ENCODE measurements at regions not wholly inside any gene's neighbourhood (a gene's known extent, or its start where the extent isn't known, plus 50 kb on each side); places are given as distances from the start of the nearest gene placed in this dataset.

DNA sequence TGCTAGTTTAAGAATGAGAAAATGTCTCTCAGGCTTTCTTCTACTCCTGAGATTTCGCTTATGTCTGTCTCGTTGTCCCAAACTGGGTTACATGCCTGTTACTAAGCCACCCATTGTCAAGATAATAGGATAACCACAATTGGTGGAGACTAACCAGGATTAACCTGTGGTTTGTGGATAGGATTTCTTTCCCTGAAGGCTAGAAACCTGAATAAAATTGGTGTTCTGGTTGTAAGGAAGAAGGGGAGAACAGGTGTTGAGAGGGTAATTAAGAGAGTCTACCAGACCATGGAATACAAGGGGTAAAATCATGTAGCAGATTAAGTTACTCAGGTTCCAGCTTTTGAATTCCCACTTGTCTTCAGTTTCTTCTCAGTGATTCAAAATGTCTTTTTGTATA is 225.4 kb downstream of the CPE start:
- no peaks in the 10 kb centered on the region for H3K36me3 ChIP-seq (replicated peaks in 1 of 2; ENCODE audit: control insufficient read depth in 1 of 2, insufficient read depth in 2 of 2, low read length in 2 of 2)
- no peaks in the 10 kb centered on the region for H3K4me1 ChIP-seq (ENCODE audit: insufficient read depth, low read length)
- ATAC-seq, result no peak
- no peak overlapping the region for H3K4me2 ChIP-seq (ENCODE audit: low read depth, low read length)
- no peaks in the 10 kb centered on the region for H4K20me1 ChIP-seq (ENCODE audit: insufficient read depth, low read length)
- no peaks in the 10 kb centered on the region for H3K79me2 ChIP-seq (ENCODE audit: insufficient read depth, low read length)
- no peak overlapping the region for H3K4me3 ChIP-seq (replicated peaks in 1 of 3; ENCODE audit: insufficient read depth in 1 of 3, low read depth in 2 of 3, low read length in 3 of 3)
- FAIRE-seq, result no peak
- CTCF ChIA-PET (ENCODE audit: low intra/inter-chr PET ratio, low total read pairs), result no interaction called here
- DNase-seq (ENCODE audit: low spot score), result no peak
- in situ Hi-C loops (cut with HindIII; ENCODE audit: extremely low pct_ligation_motif_present, low pct_unique_long_range_greater_than_20kb) (no loop called here), intact Hi-C loops (cut with micrococcal nuclease; ENCODE audit: unreplicated experiment) (no loop called here)
- BruUV-seq (replicated peaks), result no TSS peak
- TF ChIP-seq KDM1A (CRISPR knock-in tag; IDR thresholded peaks at IDR 0.05) (no peak), NFKBIZ (CRISPR knock-in tag; IDR thresholded peaks at IDR 0.05) (no peak), SALL2 (CRISPR knock-in tag; IDR thresholded peaks at IDR 0.05) (no peak), BORCS8-MEF2B (CRISPR knock-in tag; IDR thresholded peaks at IDR 0.05) (no peak), ATRX (CRISPR knock-in tag; IDR thresholded peaks at IDR 0.05; ENCODE audit: borderline replicate concordance) (no peak), SRSF4 (IDR thresholded peaks at IDR 0.05; ENCODE audit: low read depth, low read length, poor library complexity, severe bottlenecking) (no peak), NR2F6 (IDR thresholded peaks at IDR 0.05) (no peak), NR2F6 (CRISPR knock-in tag; IDR thresholded peaks at IDR 0.05) (no peak), ZNF496 (CRISPR knock-in tag; IDR thresholded peaks at IDR 0.05; ENCODE audit: insufficient replicate concordance) (no peak), SRF (IDR thresholded peaks at IDR 0.05; ENCODE audit: low read depth, low read length) (no peak), PLRG1 (conservative IDR thresholded peaks at IDR 0.05) (no peak)
- TF ChIP-seq, protein P1, sequence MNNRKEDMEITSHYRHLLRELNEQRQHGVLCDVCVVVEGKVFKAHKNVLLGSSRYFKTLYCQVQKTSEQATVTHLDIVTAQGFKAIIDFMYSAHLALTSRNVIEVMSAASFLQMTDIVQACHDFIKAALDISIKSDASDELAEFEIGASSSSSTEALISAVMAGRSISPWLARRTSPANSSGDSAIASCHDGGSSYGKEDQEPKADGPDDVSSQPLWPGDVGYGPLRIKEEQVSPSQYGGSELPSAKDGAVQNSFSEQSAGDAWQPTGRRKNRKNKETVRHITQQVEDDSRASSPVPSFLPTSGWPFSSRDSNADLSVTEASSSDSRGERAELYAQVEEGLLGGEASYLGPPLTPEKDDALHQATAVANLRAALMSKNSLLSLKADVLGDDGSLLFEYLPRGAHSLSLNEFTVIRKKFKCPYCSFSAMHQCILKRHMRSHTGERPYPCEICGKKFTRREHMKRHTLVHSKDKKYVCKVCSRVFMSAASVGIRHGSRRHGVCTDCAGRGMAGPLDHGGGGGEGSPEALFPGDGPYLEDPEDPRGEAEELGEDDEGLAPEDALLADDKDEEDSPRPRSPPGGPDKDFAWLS (CRISPR knock-in tag; IDR thresholded peaks at IDR 0.05; ENCODE audit: borderline replicate concordance), result no peak
- 0% methylated on average over 2 of the region's 2 CpGs for WGBS (ENCODE audit: low lambda C conversion rate)
- H3K9ac ChIP-seq (ENCODE audit: insufficient read depth, low read depth, low read length), result no peak overlapping the region
- H2AFZ ChIP-seq (ENCODE audit: low read length), result no peak overlapping the region
- H3K27ac ChIP-seq (ENCODE audit: extremely low read length, insufficient read depth, low read length), result no peak overlapping the region
- POLR2A ChIA-PET, result no interaction called here
- no peaks in the 10 kb centered on the region for H3K9me3 ChIP-seq (ENCODE audit: low read length)
- no peaks in the 10 kb centered on the region for H3K27me3 ChIP-seq (ENCODE audit: control insufficient read depth in 1 of 2, insufficient read depth in 2 of 2, low read length in 2 of 2)
